Astrocyte of the cerebellum (primary cell): ENCODE measurements at regions not wholly inside any gene's neighbourhood (a gene's known extent, or its start where the extent isn't known, plus 50 kb on each side); places are given as distances from the start of the nearest gene placed in this dataset.

Experiments
- DNase-seq: peaks from one replicate; pipeline ENCODE4 v3.0.0-alpha.2; 2011; ENCODE audit warnings: low read depth
- H3K4me3 ChIP-seq: 2 replicates; pipeline ENCODE4 v1.5.1; 2011; ENCODE audit warnings: mild to moderate bottlenecking, low read depth, low read length, moderate library complexity
- CTCF ChIP-seq: IDR thresholded peaks from 2 replicates; pipeline ENCODE4 v1.5.1; 2012; ENCODE audit warnings: low read length, low read depth, moderate library complexity, mild to moderate bottlenecking; ENCODE audit errors: missing control alignments
- in situ Hi-C: cut with HindIII; loops from 2 replicates; pipeline ENCODE4 v1.10.0; 2017; ENCODE audit warnings: low sequenced_read_pairs

DNA sequence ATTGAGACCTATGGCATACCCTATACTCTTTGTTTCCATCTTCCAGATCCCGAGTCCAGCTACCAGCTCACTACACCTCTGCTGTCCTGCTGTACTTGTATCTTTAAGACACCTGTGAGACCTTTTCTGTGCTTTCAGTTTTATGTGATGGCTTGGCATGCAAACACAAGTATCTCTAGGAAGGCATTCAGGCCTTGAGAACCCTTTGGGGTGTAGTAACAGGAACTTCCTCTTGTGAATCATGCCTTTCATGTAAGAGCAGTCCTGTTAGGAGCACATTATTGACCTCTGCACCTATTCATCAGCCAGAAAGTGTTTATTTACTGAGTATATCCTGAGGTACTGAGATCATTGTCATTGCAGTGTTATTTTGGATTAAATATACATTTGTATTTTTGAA, 87.0 kb upstream of the HTR2A start:
- no peak for DNase-seq
- H3K4me3 ChIP-seq: no peak overlapping the region
- in situ Hi-C loops: no loop called here
- no peak for TF ChIP-seq CTCF

DNA sequence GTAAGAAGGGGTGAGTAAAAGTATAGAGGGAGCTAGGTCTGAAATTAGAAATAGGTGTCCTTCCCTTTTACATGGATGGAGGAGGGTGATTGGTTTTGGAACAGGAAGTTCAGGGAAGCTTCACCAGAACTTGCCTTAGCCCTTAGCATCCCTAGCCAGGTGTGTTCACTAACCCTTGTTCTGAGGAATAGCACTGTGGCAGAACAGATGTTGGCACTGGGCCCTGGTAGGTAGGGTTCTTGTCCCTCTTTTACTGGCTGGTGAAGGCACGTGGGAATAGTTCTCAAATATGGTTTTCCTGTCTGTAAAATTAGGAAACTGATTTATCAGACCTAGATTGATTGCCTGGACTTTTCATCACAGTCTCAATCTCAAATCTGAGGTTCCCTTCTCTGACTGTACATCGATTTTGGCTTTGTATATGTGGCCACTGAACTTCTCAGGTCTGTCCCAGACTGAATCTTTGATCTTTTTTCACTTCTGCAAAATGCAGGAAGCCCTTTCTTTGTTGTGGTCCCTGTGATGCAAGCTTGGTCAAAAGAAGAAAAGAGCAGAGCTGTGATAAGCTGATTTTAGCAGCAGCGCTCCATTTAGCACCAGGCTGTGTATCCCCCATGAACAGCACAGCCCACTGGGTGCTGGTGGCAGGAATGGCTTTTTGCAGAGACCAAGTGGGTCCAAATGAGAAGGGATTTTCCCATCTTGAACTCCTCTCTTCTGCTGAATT, 86.2 kb upstream of the HTR2A start:
- no peak for TF ChIP-seq CTCF
- no peak overlapping the region for H3K4me3 ChIP-seq
- DNase-seq: no peak
- in situ Hi-C loops: no loop called here

DNA sequence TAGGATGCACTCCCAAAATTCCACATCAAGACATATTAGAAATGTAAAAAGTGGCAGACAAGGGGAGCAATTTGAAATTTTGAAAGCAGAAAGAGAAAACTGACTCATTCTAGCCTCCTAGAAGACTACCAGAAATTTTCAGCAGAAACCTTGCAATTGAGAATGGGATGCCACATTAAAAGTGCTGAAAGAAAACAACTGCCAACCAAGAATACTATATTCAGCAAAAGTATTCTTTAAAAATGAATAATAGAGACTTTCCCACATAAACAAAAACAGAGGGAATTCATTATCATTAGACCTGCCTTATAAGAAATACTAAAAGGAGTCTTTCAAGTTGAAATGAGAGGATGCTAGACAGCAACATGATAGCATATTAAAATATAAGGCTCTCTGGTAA, 78.3 kb upstream of the HTR2A start:
- no peak overlapping the region for H3K4me3 ChIP-seq
- in situ Hi-C loops: no loop called here
- DNase-seq: no peak
- TF ChIP-seq CTCF: no peak

- DNase-seq: no peak
- H3K4me3 ChIP-seq: no peak overlapping the region
- TF ChIP-seq CTCF: no peak
- in situ Hi-C loops: no loop called here
Measured at GRCh38 chr13:46968450-46968849, 71.6 kb upstream of the HTR2A start.

DNA sequence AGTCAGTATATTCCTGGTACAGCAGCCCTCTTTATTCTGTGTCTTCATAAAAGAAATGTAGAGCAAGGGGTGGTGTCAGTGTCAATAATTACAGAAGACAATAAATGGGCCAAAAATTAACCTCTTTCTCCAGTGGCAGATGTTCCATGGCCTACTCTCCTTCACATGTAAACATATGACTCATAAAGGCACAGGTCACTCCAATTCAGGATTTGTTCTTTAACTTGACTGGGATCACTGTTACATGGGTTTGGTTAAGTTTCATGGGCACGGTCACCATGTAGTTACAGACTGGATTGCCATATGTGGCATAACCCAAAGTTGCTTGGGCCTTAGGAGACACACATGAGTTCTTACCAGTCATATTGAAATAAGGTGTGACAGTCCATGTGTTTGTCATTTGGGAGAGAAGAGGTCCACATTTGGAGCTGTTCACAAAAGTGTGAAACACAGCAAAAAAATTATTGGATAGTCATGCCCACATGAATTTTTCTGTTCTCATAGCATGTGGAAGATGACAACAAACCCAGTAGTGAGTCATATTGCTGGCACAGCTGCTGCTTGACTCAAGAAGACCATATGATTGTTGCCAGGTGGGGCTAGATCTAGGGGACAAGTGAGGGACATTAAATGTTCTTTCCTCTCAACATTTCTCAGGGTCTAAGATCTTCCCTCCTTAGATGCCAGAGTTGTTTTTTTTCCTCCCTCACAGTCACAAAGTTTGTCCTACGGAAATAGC, 68.1 kb upstream of the HTR2A start:
- no peak overlapping the region for H3K4me3 ChIP-seq
- DNase-seq: peak; percentile 12
- no peak for TF ChIP-seq CTCF
- in situ Hi-C loops: loop anchor here (5.0 kb wide), 1 partner anchor 43 kb away; no protein-coding TSS in a partner anchor

DNA sequence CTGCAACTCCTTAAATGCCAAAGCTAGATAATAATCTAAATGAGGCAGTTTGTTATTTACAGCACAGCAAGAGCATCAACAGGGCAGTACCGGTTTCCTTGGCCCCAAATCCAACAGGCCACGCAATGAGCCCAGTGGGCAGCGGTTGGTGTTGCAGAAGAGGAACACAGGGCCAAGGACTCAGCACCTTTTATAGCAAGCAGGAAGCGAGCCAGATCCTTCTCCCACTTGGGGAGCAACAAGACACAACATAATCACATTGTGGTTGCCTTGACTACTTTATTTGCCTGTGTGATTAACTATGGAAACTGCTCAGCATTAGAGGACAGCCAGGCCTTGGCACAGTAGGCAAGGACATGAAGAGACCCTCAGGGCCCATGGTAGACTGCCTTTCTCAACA, 67.1 kb upstream of the HTR2A start:
- TF ChIP-seq CTCF: no peak
- in situ Hi-C loops: loop anchor here (5.0 kb wide), 1 partner anchor 42 kb away; no protein-coding TSS in a partner anchor
- H3K4me3 ChIP-seq: no peak overlapping the region
- DNase-seq: no peak
